SK-N-SH (cell line): ENCODE measurements at regions not wholly inside any gene's neighbourhood (a gene's known extent, or its start where the extent isn't known, plus 50 kb on each side); places are given as distances from the start of the nearest gene placed in this dataset.

Experiments
- CTCF ChIP-seq: fragments of 200-600 bp; sonication (generic); IDR thresholded peaks from 2 replicates; pipeline ENCODE4 v1.6.1; 2017; ENCODE audit warnings: antibody characterized with exemption, mild to moderate bottlenecking, moderate library complexity
- ELF1 ChIP-seq: IDR thresholded peaks from 2 replicates; pipeline ENCODE4 v1.4.0; 2012
- EZH2phosphoT487 ChIP-seq: fragments of 200-600 bp; sonication (generic); IDR thresholded peaks from 2 replicates; pipeline ENCODE4 v1.6.1; 2017; ENCODE audit warnings: low read depth, mixed run types, mild to moderate bottlenecking, antibody characterized with exemption, moderate library complexity, borderline replicate concordance
- GATA2 ChIP-seq: sonication (generic); formaldehyde crosslinking; IDR thresholded peaks from 2 replicates; pipeline ENCODE4 v1.5.0; 2020; ENCODE audit warnings: mild to moderate bottlenecking, missing genetic modification reagents
- IRF3 ChIP-seq: fragments of 150-350 bp; IDR thresholded peaks from 2 replicates; pipeline ENCODE4 v1.6.1; 2016; ENCODE audit warnings: mild to moderate bottlenecking, low read depth, low read length
- MAX ChIP-seq: IDR thresholded peaks from 2 replicates; pipeline ENCODE4 v1.4.0; 2012; ENCODE audit warnings: low read depth
- MXI1 ChIP-seq: IDR thresholded peaks from 2 replicates; pipeline ENCODE4 v1.6.1; 2012; ENCODE audit warnings: mild to moderate bottlenecking, low read depth, low read length, improper control_type of control experiment
- NRF1 ChIP-seq: IDR thresholded peaks from 2 replicates; pipeline ENCODE4 v1.6.1; 2012; ENCODE audit warnings: low read depth, mild to moderate bottlenecking, low read length
- PBX3 ChIP-seq: IDR thresholded peaks from 2 replicates; pipeline ENCODE4; 2012
- POLR2AphosphoS5 ChIP-seq: IDR thresholded peaks from 2 replicates; pipeline ENCODE4 v1.6.1; 2012; ENCODE audit warnings: low read depth, low read length
- REST ChIP-seq: IDR thresholded peaks from 2 replicates; pipeline ENCODE4 v1.6.1; 2012; ENCODE audit warnings: mild to moderate bottlenecking, low read depth, low read length, moderate library complexity
- TAF1 ChIP-seq: IDR thresholded peaks from 2 replicates; pipeline ENCODE4 v1.6.1; 2012; ENCODE audit warnings: low read depth, mild to moderate bottlenecking, low read length, moderate library complexity, borderline replicate concordance
- ZBTB33 ChIP-seq: IDR thresholded peaks from 2 replicates; pipeline ENCODE4 v1.4.0; 2012; ENCODE audit warnings: low read depth, borderline replicate concordance

- no peak for TF ChIP-seq NRF1
- TF ChIP-seq POLR2AphosphoS5: peak; percentile 39; the same call in 1 of the 2 replicates
- no peak for TF ChIP-seq TAF1
- TF ChIP-seq GATA2 (CRISPR knock-in tag): peak; percentile 71; the same call in 1 of the 2 replicates
- no peak for TF ChIP-seq MAX
- no peak for TF ChIP-seq IRF3
- TF ChIP-seq ZBTB33: no peak
- no peak for TF ChIP-seq EZH2phosphoT487
- TF ChIP-seq PBX3: peak; percentile 36
- no peak for TF ChIP-seq CTCF
- TF ChIP-seq REST: no peak
- no peak for TF ChIP-seq ELF1
- TF ChIP-seq MXI1: peak; percentile 81; the same call in 1 of the 2 replicates
Measured at GRCh38 chr7:25659841-25660240, 431.6 kb upstream of the NPVF start (continued).
